GM19043 (cell line): ENCODE measurements at regions not wholly inside any gene's neighbourhood (a gene's known extent, or its start where the extent isn't known, plus 50 kb on each side); places are given as distances from the start of the nearest gene placed in this dataset.

Experiments
- ATAC-seq: cut with Tn5 transposase; IDR thresholded peaks from one replicate; pipeline ENCODE4 v1.9.1; 2021; ENCODE audit warnings: low read depth; ENCODE audit not compliant: unreplicated experiment

GRCh38 chr2:194264586-194264985, 1392.4 kb upstream of the SLC39A10 start:
- no peak for ATAC-seq

- no peak for ATAC-seq
Measured at GRCh38 chr2:194260185-194260584, 1396.8 kb upstream of the SLC39A10 start.

GRCh38 chr2:194257095-194257494, 1399.9 kb upstream of the SLC39A10 start:
- no peak for ATAC-seq

- ATAC-seq = no peak
Measured at GRCh38 chr2:194253528-194254259, 1403.3 kb upstream of the SLC39A10 start.

- no peak for ATAC-seq
Measured at GRCh38 chr2:194252127-194252526, 1404.9 kb upstream of the SLC39A10 start.

GRCh38 chr2:194232600-194232999, 1424.4 kb upstream of the SLC39A10 start:
- ATAC-seq = no peak

- no peak for ATAC-seq
Measured at GRCh38 chr2:194223218-194223617, 1433.8 kb upstream of the SLC39A10 start.

GRCh38 chr2:194214192-194214591, 1442.8 kb upstream of the SLC39A10 start:
- ATAC-seq = no peak

GRCh38 chr2:194205568-194206227, 1451.3 kb upstream of the SLC39A10 start:
- ATAC-seq = no peak

- no peak for ATAC-seq
Measured at GRCh38 chr2:194203898-194204297, 1453.1 kb upstream of the SLC39A10 start.

GRCh38 chr2:194182888-194183287, 1474.1 kb upstream of the SLC39A10 start:
- no peak for ATAC-seq

GRCh38 chr2:194176134-194176533, 1480.9 kb upstream of the SLC39A10 start:
- no peak for ATAC-seq

- ATAC-seq = peak; percentile 75
Measured at GRCh38 chr2:194166818-194167217, 1490.2 kb upstream of the SLC39A10 start.

GRCh38 chr2:194155431-194155830, 1501.6 kb upstream of the SLC39A10 start:
- no peak for ATAC-seq

GRCh38 chr2:194151231-194151630, 1505.8 kb upstream of the SLC39A10 start:
- no peak for ATAC-seq

- no peak for ATAC-seq
Measured at GRCh38 chr2:194135463-194135862, 1521.6 kb upstream of the SLC39A10 start.

GRCh38 chr2:194128810-194129209, 1528.2 kb upstream of the SLC39A10 start:
- ATAC-seq = no peak

- no peak for ATAC-seq
Measured at GRCh38 chr2:194126418-194126817, 1530.6 kb upstream of the SLC39A10 start.

- no peak for ATAC-seq
Measured at GRCh38 chr2:194116861-194117260, 1540.2 kb upstream of the SLC39A10 start.

- ATAC-seq = peak; percentile 29
Measured at GRCh38 chr2:194105358-194105757, 1551.7 kb upstream of the SLC39A10 start.

- ATAC-seq = peak; percentile 94
Measured at GRCh38 chr2:194104687-194105086, 1552.3 kb upstream of the SLC39A10 start.
